Lower leg skin (tissue), 4 donors: ENCODE measurements at regions not wholly inside any gene's neighbourhood (a gene's known extent, or its start where the extent isn't known, plus 50 kb on each side); places are given as distances from the start of the nearest gene placed in this dataset.

ENCODE experiments used
- DNase-seq, 2 donors: peaks; one replicate each; pipeline ENCODE4 v3.0.0-alpha.2; 2019; ENCODE audit warnings: low spot score in 2 of 2
- H3K4me3 ChIP-seq: fragments of 200-600 bp; sonication (generic); 2 replicates; pipeline ENCODE4 v1.5.1; 2017; ENCODE audit warnings: mild to moderate bottlenecking, low read depth; ENCODE audit not compliant: poor library complexity, severe bottlenecking
- CTCF ChIP-seq, 3 donors: fragments of 450-650 bp; IDR thresholded peaks; one replicate each; pipeline ENCODE4 v1.5.1; 2016; ENCODE audit warnings: antibody characterized with exemption in 3 of 3, mild to moderate bottlenecking in 3 of 3, moderate library complexity in 2 of 3
- POLR2A ChIP-seq, 2 donors: fragments of 450-650 bp; IDR thresholded peaks; one replicate each; pipeline ENCODE4 v1.6.1; 2016 to 2017; ENCODE audit warnings: antibody characterized with exemption in 2 of 2, mild to moderate bottlenecking in 1 of 2, moderate library complexity in 1 of 2
- WGBS, 2 donors: methylation state at CpG; one replicate each; pipeline ENCODE4 v1.1.5; 2018; 5-methylcytosine and 5-hydroxymethylcytosine counted together
- intact Hi-C: fragments of 100-400 bp; cut with DNase I; formaldehyde crosslinking; loops from one replicate; pipeline ENCODE4 v1.15.0; 2023; ENCODE audit warnings: low total_unique reads

GRCh38 chr6:98590136-98590681, 244.2 kb upstream of the POU3F2 start:
- intact Hi-C loops: no loop called here
- DNase-seq: no peak
- 28 to 39% methylated on average over 3 of the region's 3 CpGs for WGBS, 2 donors
- TF ChIP-seq POLR2A (IDR thresholded peaks at IDR 0.05): no peak
- TF ChIP-seq CTCF (IDR thresholded peaks at IDR 0.05): no peak
- no peak overlapping the region for H3K4me3 ChIP-seq

DNA sequence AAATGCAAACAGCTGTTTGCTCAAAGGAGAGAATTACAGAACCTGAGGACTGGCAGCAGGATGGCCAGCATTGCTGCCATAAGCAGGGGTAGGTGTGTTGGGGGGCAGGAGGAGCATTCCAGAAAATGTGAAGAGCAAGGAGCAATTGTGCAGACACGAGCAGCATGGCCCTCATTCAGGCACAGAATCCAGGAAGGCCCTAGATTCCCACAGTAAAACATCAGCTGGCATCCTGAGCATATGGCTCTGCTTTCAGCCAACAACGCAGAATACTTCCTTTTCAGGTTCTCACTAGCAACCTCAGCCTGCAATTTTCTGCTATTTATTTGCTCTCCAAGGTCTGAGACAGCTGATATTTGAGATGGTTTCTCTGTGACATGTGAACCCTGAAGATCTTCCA, 243.4 kb upstream of the POU3F2 start:
- WGBS, 2 donors: 9 to 10% methylated on average over 2 of the region's 2 CpGs
- intact Hi-C loops: no loop called here
- DNase-seq: no peak
- no peak overlapping the region for H3K4me3 ChIP-seq
- TF ChIP-seq CTCF (IDR thresholded peaks at IDR 0.05) (no peak), POLR2A (IDR thresholded peaks at IDR 0.05) (no peak)

GRCh38 chr6:98593676-98594075, 240.7 kb upstream of the POU3F2 start:
- no peak overlapping the region for H3K4me3 ChIP-seq
- no peak for DNase-seq
- TF ChIP-seq CTCF (IDR thresholded peaks at IDR 0.05): no peak
- no peak for TF ChIP-seq POLR2A (IDR thresholded peaks at IDR 0.05)
- intact Hi-C loops: no loop called here
- WGBS, 2 donors: 54 to 82% methylated on average over 2 of the region's 2 CpGs

DNA sequence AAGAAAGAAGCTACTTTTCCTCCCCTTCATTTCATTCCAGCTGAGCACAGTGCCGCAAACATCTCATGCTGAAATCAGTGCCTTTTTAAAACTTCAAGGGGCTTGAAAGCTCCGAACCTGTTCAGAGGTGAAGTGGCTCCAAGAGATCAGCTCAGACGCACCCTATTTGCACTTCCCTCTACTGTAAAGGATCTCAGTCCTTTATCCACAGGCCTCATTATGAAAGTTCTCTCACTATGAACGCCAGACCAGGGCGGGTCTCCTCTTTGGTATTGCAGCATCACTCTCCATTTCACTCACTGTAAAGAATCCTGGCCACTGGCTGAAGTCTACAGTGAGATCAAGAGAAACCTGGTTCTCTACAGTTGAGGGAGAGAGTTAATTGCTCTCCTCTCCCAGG, 232.7 kb upstream of the POU3F2 start:
- H3K4me3 ChIP-seq: no peak overlapping the region
- TF ChIP-seq CTCF (IDR thresholded peaks at IDR 0.05) (no peak), POLR2A (IDR thresholded peaks at IDR 0.05) (no peak)
- no peak for DNase-seq
- 73 to 83% methylated on average over 5 of the region's 5 CpGs for WGBS, 2 donors
- intact Hi-C loops: no loop called here

DNA sequence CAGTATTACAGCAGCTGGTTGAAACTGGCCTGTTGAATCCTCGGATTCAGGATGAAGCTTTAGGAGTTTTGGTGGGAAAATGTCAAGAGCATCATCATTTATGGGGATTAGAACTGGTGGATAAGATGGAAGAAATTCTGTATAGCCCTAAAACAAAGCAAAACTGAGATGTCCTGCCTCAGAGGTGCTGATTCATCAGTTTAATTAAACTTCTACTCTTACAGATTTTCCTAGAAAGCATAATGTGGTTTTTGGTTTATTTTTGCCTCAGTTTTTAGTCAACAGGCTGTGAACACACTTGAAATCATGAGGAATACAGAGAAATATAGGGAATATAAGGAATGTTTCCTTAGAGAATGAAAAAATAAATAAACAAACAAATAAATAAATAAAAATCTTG, 228.7 kb upstream of the POU3F2 start:
- no peak overlapping the region for H3K4me3 ChIP-seq
- no peak for DNase-seq
- TF ChIP-seq POLR2A (IDR thresholded peaks at IDR 0.05): no peak
- no peak for TF ChIP-seq CTCF (IDR thresholded peaks at IDR 0.05)
- 63 to 72% methylated on average over 1 of the region's 1 CpG for WGBS, 2 donors
- intact Hi-C loops: no loop called here

DNA sequence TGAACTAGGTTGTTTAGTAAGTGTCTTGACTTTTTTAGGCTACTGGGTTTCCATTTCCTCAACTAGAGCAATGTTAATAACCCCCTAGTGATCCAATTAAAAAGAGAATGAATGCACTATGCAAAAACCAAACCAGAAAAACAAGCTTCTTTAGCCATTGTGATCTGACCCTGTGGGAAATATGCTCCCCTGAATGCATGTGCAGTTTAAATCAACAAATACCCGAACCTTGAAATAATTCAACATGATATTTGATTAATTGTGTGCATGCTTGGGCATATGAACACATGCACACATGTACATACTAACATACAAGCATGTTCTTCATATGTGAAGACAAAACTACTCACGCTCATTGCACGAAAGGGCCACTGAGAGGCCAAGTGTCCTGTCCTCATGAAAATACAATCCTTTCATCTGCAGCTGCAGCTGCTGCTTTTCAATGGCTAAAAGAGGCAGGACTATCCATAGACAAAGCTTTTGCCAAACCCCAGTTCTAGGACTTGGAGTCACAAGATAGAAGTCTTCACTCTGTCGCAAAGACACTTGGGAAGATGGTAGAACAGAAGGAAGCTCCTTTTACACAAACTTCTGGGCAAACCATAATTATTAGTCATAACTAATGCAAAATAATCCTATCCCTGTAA, 207.1 kb upstream of the POU3F2 start:
- 62 to 65% methylated on average over 4 of the region's 4 CpGs for WGBS, 2 donors
- no peak overlapping the region for H3K4me3 ChIP-seq
- DNase-seq: no peak
- no peak for TF ChIP-seq POLR2A (IDR thresholded peaks at IDR 0.05)
- no peak for TF ChIP-seq CTCF (IDR thresholded peaks at IDR 0.05)
- intact Hi-C loops: no loop called here
